ENCODE measurements at regions not wholly inside any gene's neighbourhood (a gene's known extent, or its start where the extent isn't known, plus 50 kb on each side); places are given as distances from the start of the nearest gene placed in this dataset.

DNA sequence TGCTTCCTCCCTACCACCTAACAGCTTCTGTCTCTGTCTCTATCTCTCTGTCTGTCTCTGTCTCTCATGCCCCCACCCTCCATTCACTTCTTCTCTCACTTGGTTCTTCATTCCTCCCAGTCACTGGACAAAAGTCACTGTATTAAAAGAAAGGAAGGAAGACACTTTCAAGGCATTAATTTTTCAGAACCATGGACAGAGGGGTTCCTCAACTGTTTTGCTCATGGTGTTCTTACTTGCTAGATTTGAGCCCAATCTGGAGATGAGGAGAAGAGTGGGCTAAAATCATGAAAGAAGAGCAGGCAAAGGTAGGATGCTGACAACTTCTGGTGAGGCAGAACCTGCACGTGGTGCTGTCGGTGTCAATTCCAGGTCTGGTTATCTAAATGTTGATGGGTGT lies 116.7 kb upstream of the LARGE1 start:
- WGBS, 2 donors: 42 to 43% methylated on average over 2 of the region's 2 CpGs
- no peak overlapping the region for H3K27ac ChIP-seq (ENCODE audit: low read depth in 2 of 2, low read length in 1 of 2)
- H3K27me3 ChIP-seq (ENCODE audit: control insufficient read depth in 1 of 2, insufficient read depth in 2 of 2, low read length in 2 of 2): no peaks in the 10 kb centered on the region
- H3K9me3 ChIP-seq (ENCODE audit: control insufficient read depth in 2 of 2, insufficient read depth in 1 of 2, low read depth in 1 of 2, low read length in 1 of 2): no peaks in the 10 kb centered on the region
- H3K4me1 ChIP-seq (ENCODE audit: control insufficient read depth in 2 of 2, insufficient read depth in 2 of 2, low read length in 1 of 2): no peaks in the 10 kb centered on the region
- no peaks in the 10 kb centered on the region for H3K36me3 ChIP-seq (ENCODE audit: control insufficient read depth in 2 of 2, insufficient read depth in 2 of 2, low read length in 1 of 2)
- H3K4me3 ChIP-seq (ENCODE audit: low read depth in 1 of 2, low read length in 2 of 2): no peak overlapping the region

DNA sequence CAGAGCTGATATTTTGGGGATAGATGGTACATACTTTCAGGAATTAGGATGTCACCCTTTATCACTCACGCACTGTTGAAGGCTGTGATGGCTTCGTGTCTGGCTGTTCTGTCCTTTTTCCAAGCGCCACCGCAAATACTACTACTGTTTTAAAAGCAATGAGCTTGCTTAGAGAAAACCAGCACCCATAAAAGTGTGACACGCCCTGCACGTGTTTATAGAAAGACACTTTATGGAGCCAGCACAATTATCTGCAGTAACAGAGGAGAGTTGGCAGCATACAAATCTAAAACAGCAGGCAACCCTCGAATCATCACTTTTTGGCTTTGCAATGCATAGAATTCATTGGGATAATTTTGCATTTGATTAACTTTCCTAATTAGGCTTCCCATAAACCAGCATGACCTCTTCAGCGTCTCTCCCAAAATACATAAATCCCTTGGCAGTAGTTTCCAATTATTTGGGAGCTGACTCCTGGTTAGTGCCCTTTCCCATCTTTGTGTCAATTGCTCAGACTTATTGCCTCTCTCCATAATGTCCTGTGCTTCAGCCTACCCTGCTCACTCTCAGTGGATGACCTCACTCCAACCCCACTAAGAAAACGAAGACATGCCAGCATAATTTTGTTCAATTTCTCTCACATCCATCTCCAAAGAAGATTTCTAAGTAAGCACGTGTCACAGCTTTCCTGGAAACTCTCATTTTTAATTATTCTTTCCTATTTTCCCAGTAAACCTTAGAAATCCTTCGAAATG lies 118.7 kb upstream of the LARGE1 start:
- WGBS, 2 donors: 73 to 77% methylated on average over 11 of the region's 11 CpGs
- H3K9me3 ChIP-seq (ENCODE audit: control insufficient read depth in 2 of 2, insufficient read depth in 1 of 2, low read depth in 1 of 2, low read length in 1 of 2): no peaks in the 10 kb centered on the region

DNA sequence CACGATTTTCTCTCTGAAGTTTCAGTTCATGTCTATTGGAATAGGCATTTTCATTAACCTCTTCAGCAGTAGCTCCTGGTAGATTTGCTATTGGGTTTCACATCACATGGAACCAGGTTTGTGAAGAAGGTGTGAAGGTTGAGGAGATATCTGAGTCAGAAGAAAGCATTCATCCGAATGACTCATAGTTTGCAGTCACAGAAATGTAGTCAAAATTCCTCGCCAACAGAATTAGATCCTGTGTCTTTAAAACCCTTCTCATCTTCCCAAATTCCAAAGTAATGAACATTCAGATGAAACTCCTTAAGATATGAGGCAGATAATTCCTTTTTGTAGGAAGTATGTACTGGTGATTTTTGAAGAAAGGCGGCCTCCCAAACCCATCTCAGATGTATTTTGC lies 125.0 kb upstream of the LARGE1 start:
- no peak overlapping the region for H3K4me3 ChIP-seq (ENCODE audit: low read depth in 1 of 2, low read length in 2 of 2)
- no peaks in the 10 kb centered on the region for H3K27me3 ChIP-seq (ENCODE audit: control insufficient read depth in 1 of 2, insufficient read depth in 2 of 2, low read length in 2 of 2)
- no peaks in the 10 kb centered on the region for H3K36me3 ChIP-seq (ENCODE audit: control insufficient read depth in 2 of 2, insufficient read depth in 2 of 2, low read length in 1 of 2)
- H3K9me3 ChIP-seq (ENCODE audit: control insufficient read depth in 2 of 2, insufficient read depth in 1 of 2, low read depth in 1 of 2, low read length in 1 of 2): no peaks in the 10 kb centered on the region
- WGBS, 2 donors: 72 to 74% methylated on average over 4 of the region's 4 CpGs
- H3K27ac ChIP-seq (ENCODE audit: low read depth in 2 of 2, low read length in 1 of 2): no peak overlapping the region
- no peaks in the 10 kb centered on the region for H3K4me1 ChIP-seq (ENCODE audit: control insufficient read depth in 2 of 2, insufficient read depth in 2 of 2, low read length in 1 of 2)

More for the DNA sequence above, 118.7 kb upstream of the LARGE1 start:
- Histone ChIP-seq H3K27ac (ENCODE audit: low read depth in 2 of 2, low read length in 1 of 2) (no peak overlapping the region), H3K4me3 (ENCODE audit: low read depth in 1 of 2, low read length in 2 of 2) (no peak overlapping the region), H3K36me3 (ENCODE audit: control insufficient read depth in 2 of 2, insufficient read depth in 2 of 2, low read length in 1 of 2) (no peaks in the 10 kb centered on the region), H3K27me3 (ENCODE audit: control insufficient read depth in 1 of 2, insufficient read depth in 2 of 2, low read length in 2 of 2) (no peaks in the 10 kb centered on the region), H3K4me1 (ENCODE audit: control insufficient read depth in 2 of 2, insufficient read depth in 2 of 2, low read length in 1 of 2) (no peaks in the 10 kb centered on the region)

DNA sequence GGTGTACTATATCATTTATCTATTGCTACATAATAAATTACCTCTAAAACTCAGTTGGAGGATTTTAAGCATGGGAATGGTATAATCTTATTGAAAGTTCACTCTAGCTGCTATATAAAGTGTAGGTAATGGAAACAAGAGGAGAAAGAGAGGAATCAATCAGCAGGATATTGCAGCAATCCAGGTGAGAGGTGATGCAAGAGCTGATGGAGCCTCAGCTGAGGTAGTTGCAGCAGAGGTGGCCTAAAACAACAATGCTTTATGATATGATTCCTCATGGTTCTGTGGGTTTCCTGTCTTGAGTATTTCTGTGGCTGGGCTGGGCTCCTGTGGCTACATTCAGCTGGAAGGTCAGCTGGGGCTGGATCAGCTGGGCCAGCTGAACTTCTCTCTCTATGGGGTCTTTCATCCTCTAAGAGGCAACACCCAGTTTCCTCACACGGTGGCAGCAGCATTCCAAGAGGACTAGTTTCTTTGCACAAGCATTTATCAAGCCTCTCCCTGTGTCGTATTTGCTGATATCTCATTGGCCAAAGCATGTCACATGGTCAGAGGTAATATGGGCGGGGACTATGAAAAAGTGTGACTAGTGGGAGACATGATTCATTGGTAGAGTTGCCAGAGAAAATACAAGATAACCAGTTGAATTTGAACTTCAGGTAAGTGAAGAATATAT lies 135.4 kb upstream of the LARGE1 start:
- H3K27me3 ChIP-seq (ENCODE audit: control insufficient read depth in 1 of 2, insufficient read depth in 2 of 2, low read length in 2 of 2): no peaks in the 10 kb centered on the region
- peaks cover 3% of the 10 kb centered on the region in 2 donors for H3K9me3 ChIP-seq (ENCODE audit: control insufficient read depth in 2 of 2, insufficient read depth in 1 of 2, low read depth in 1 of 2, low read length in 1 of 2)
- H3K4me1 ChIP-seq (ENCODE audit: control insufficient read depth in 2 of 2, insufficient read depth in 2 of 2, low read length in 1 of 2): no peaks in the 10 kb centered on the region
- H3K27ac ChIP-seq (ENCODE audit: low read depth in 2 of 2, low read length in 1 of 2): no peak overlapping the region
- H3K4me3 ChIP-seq (ENCODE audit: low read depth in 1 of 2, low read length in 2 of 2): no peak overlapping the region
- H3K36me3 ChIP-seq (ENCODE audit: control insufficient read depth in 2 of 2, insufficient read depth in 2 of 2, low read length in 1 of 2): no peaks in the 10 kb centered on the region
- WGBS, 2 donors: 32 to 34% methylated on average over 3 of the region's 3 CpGs

DNA sequence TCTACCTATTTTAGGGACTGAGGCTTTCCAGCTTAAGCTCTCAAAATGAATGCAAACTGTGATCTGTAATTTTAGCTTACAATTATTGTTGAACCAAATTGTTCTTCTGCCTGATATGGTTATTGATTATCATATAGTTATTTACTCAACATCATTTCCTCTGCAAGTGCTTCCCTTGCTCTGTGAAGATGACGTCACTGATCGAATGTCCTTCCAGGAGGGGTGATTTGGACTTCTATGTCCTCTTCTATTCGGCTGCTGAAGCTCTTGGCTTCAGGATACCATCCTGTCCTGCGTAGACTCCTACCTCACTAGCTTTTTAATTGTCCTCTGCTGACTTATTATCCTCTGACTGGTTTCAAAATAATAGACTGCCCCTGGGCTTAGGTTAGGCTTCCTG lies 137.4 kb upstream of the LARGE1 start:
- Histone ChIP-seq H3K9me3 (ENCODE audit: control insufficient read depth in 2 of 2, insufficient read depth in 1 of 2, low read depth in 1 of 2, low read length in 1 of 2) (peaks cover 3% of the 10 kb centered on the region in 2 donors), H3K27me3 (ENCODE audit: control insufficient read depth in 1 of 2, insufficient read depth in 2 of 2, low read length in 2 of 2) (no peaks in the 10 kb centered on the region), H3K4me3 (ENCODE audit: low read depth in 1 of 2, low read length in 2 of 2) (no peak overlapping the region)

DNA sequence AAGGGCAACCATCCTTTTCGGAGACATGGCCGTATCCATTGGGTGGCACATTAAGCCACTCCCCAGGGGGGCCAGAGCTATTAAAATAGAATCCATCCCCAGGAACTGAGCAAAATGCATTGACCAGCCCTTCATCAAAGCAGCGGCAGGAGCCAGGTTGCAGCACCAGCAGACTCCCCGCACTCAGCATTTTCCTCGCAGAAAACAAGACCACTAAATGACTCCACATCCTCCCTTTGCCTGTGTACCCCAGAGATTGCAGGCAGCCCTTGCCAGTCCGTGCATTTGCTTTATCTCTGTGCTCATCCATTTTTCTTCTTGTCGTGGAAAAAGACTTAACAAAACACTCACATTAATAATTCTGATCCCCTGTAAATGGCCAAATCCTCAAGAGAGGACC lies 144.4 kb upstream of the LARGE1 start:
- no peak overlapping the region for H3K4me3 ChIP-seq (ENCODE audit: low read depth in 1 of 2, low read length in 2 of 2)
- H3K27me3 ChIP-seq (ENCODE audit: control insufficient read depth in 1 of 2, insufficient read depth in 2 of 2, low read length in 2 of 2): no peaks in the 10 kb centered on the region
- H3K36me3 ChIP-seq (ENCODE audit: control insufficient read depth in 2 of 2, insufficient read depth in 2 of 2, low read length in 1 of 2): no peaks in the 10 kb centered on the region
- 63 to 64% methylated on average over 7 of the region's 7 CpGs for WGBS, 2 donors
- no peaks in the 10 kb centered on the region for H3K4me1 ChIP-seq (ENCODE audit: control insufficient read depth in 2 of 2, insufficient read depth in 2 of 2, low read length in 1 of 2)
- H3K27ac ChIP-seq (ENCODE audit: low read depth in 2 of 2, low read length in 1 of 2): no peak overlapping the region
- H3K9me3 ChIP-seq (ENCODE audit: control insufficient read depth in 2 of 2, insufficient read depth in 1 of 2, low read depth in 1 of 2, low read length in 1 of 2): no peaks in the 10 kb centered on the region

More for the DNA sequence above, 137.4 kb upstream of the LARGE1 start:
- H3K4me1 ChIP-seq (ENCODE audit: control insufficient read depth in 2 of 2, insufficient read depth in 2 of 2, low read length in 1 of 2): no peaks in the 10 kb centered on the region
- H3K27ac ChIP-seq (ENCODE audit: low read depth in 2 of 2, low read length in 1 of 2): no peak overlapping the region
- no peaks in the 10 kb centered on the region for H3K36me3 ChIP-seq (ENCODE audit: control insufficient read depth in 2 of 2, insufficient read depth in 2 of 2, low read length in 1 of 2)
- 75 to 78% methylated on average over 4 of the region's 4 CpGs for WGBS, 2 donors

DNA sequence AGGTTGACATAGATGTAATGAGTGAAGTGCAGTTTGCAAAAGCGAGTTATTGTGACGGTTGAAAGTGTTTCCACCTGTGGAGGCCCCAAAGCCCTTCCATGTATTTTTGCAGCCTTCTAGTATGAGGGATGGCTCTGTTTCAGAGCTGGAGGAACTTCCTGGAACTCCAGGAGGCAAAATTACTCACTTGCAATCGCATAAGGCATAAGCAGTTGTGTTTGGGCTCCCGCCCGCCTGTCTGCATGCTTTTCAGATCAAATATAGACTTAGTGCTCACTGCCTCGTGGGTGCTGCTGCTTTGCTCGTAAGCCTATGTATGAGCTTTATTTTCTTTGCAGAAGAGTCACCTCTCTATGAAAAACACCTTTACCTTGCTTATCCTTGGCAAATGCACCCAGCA lies 146.8 kb upstream of the LARGE1 start:
- H3K4me3 ChIP-seq (ENCODE audit: low read depth in 1 of 2, low read length in 2 of 2): no peak overlapping the region
- H3K4me1 ChIP-seq (ENCODE audit: control insufficient read depth in 2 of 2, insufficient read depth in 2 of 2, low read length in 1 of 2): no peaks in the 10 kb centered on the region
- no peaks in the 10 kb centered on the region for H3K27me3 ChIP-seq (ENCODE audit: control insufficient read depth in 1 of 2, insufficient read depth in 2 of 2, low read length in 2 of 2)
- H3K36me3 ChIP-seq (ENCODE audit: control insufficient read depth in 2 of 2, insufficient read depth in 2 of 2, low read length in 1 of 2): no peaks in the 10 kb centered on the region
- WGBS, 2 donors: 69 to 74% methylated on average over 7 of the region's 7 CpGs
- no peak overlapping the region for H3K27ac ChIP-seq (ENCODE audit: low read depth in 2 of 2, low read length in 1 of 2)
- H3K9me3 ChIP-seq (ENCODE audit: control insufficient read depth in 2 of 2, insufficient read depth in 1 of 2, low read depth in 1 of 2, low read length in 1 of 2): no peaks in the 10 kb centered on the region

DNA sequence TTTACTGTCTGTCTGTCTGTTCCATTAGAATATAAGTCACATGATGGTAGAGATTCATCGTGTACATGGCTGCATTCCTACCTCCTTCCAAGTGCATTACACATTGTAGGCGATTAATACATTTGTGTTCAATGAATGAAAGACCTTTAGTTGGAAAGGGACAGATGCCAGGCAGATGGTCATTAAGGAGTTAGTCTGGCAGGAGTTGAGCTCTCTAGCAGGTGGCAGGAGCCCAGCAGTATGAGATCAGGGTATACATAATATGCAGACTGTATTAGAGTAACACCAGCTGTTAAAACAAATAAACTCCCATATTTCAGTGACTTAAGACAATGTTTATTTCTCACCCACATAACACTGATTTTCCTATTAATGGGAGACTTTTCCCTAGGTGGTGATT lies 147.7 kb upstream of the LARGE1 start:
- no peak overlapping the region for H3K27ac ChIP-seq (ENCODE audit: low read depth in 2 of 2, low read length in 1 of 2)
- 66 to 83% methylated on average over 2 of the region's 2 CpGs for WGBS, 2 donors

DNA sequence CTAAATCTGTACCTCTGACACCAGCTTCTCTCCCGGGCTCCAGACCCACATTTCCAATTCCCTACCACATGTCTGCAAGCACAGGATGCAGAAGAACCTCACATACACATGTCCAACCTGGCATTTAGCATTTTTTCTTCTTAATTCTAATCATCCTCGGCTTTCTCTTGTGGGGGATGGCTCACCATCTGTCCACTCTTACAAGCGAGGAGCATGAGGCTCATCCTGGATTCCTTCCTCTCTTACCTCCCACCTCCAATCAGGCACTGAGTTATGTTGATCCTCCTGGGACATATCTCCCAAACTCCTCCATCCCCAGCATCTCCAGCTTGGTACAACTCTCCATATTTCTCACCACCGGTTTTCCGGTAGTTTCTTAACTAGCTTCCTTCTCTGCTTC lies 149.8 kb upstream of the LARGE1 start:
- Histone ChIP-seq H3K27ac (ENCODE audit: low read depth in 2 of 2, low read length in 1 of 2) (no peak overlapping the region), H3K27me3 (ENCODE audit: control insufficient read depth in 1 of 2, insufficient read depth in 2 of 2, low read length in 2 of 2) (no peaks in the 10 kb centered on the region), H3K9me3 (ENCODE audit: control insufficient read depth in 2 of 2, insufficient read depth in 1 of 2, low read depth in 1 of 2, low read length in 1 of 2) (no peaks in the 10 kb centered on the region), H3K36me3 (ENCODE audit: control insufficient read depth in 2 of 2, insufficient read depth in 2 of 2, low read length in 1 of 2) (no peaks in the 10 kb centered on the region), H3K4me3 (ENCODE audit: low read depth in 1 of 2, low read length in 2 of 2) (no peak overlapping the region), H3K4me1 (ENCODE audit: control insufficient read depth in 2 of 2, insufficient read depth in 2 of 2, low read length in 1 of 2) (no peaks in the 10 kb centered on the region)
- WGBS, 2 donors: 81% methylated on average over 5 of the region's 5 CpGs

More for the DNA sequence above, 147.7 kb upstream of the LARGE1 start:
- Histone ChIP-seq H3K36me3 (ENCODE audit: control insufficient read depth in 2 of 2, insufficient read depth in 2 of 2, low read length in 1 of 2) (no peaks in the 10 kb centered on the region), H3K4me1 (ENCODE audit: control insufficient read depth in 2 of 2, insufficient read depth in 2 of 2, low read length in 1 of 2) (no peaks in the 10 kb centered on the region), H3K27me3 (ENCODE audit: control insufficient read depth in 1 of 2, insufficient read depth in 2 of 2, low read length in 2 of 2) (no peaks in the 10 kb centered on the region), H3K4me3 (ENCODE audit: low read depth in 1 of 2, low read length in 2 of 2) (no peak overlapping the region), H3K9me3 (ENCODE audit: control insufficient read depth in 2 of 2, insufficient read depth in 1 of 2, low read depth in 1 of 2, low read length in 1 of 2) (no peaks in the 10 kb centered on the region)

DNA sequence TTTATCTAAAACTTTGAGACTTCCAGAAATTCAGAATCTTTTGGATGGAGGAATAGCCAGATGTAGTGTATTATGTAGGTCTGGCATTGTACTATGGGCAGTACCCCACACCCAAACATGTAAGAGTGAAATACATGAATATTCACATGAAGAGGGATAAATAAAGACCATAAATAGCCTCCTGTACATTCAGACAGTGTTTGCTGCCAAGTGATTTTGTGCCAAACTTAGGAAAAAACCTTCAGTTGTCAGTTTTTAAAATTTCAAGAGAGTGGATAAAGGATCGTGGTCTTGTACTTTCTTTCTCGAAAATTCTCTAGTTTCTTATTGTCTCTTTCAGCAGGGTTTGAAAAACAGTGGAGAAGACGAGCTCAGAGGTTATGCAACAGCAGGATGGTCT lies 150.3 kb upstream of the LARGE1 start:
- Histone ChIP-seq H3K4me3 (ENCODE audit: low read depth in 1 of 2, low read length in 2 of 2) (no peak overlapping the region), H3K4me1 (ENCODE audit: control insufficient read depth in 2 of 2, insufficient read depth in 2 of 2, low read length in 1 of 2) (no peaks in the 10 kb centered on the region), H3K27me3 (ENCODE audit: control insufficient read depth in 1 of 2, insufficient read depth in 2 of 2, low read length in 2 of 2) (no peaks in the 10 kb centered on the region), H3K36me3 (ENCODE audit: control insufficient read depth in 2 of 2, insufficient read depth in 2 of 2, low read length in 1 of 2) (no peaks in the 10 kb centered on the region), H3K27ac (ENCODE audit: low read depth in 2 of 2, low read length in 1 of 2) (no peak overlapping the region), H3K9me3 (ENCODE audit: control insufficient read depth in 2 of 2, insufficient read depth in 1 of 2, low read depth in 1 of 2, low read length in 1 of 2) (no peaks in the 10 kb centered on the region)
- WGBS, 2 donors: 70 to 75% methylated on average over 3 of the region's 3 CpGs

Data from esophagus (tissue), 2 donors.